ENCODE measurements at regions not wholly inside any gene's neighbourhood (a gene's known extent, or its start where the extent isn't known, plus 50 kb on each side); places are given as distances from the start of the nearest gene placed in this dataset.

- ChIA-PET CTCF (ENCODE audit: low intra/inter-chr PET ratio) (no interaction called here), POLR2A (no interaction called here)
- 0% methylated on average over 1 of the region's 1 CpG for WGBS (ENCODE audit: insufficient coverage, low coverage, missing lambda C conversion rate)
- BruUV-seq (replicated peaks) = no TSS peak
- no peak overlapping the region for H2AFZ ChIP-seq (ENCODE audit: low read depth, low read length)
- H3K9me1 ChIP-seq (ENCODE audit: control insufficient read depth, insufficient read depth, low read length) = no peaks in the 10 kb centered on the region
- H3K4me2 ChIP-seq (ENCODE audit: insufficient read depth, low read length) = no peak overlapping the region
- no peaks in the 10 kb centered on the region for H3K79me2 ChIP-seq (ENCODE audit: control insufficient read depth, insufficient read depth, low read length)
- no peaks in the 10 kb centered on the region for H3K27me3 ChIP-seq (ENCODE audit: control insufficient read depth in 2 of 2, insufficient read depth in 2 of 2, low read length in 2 of 2)
- no peak for DNase-seq (ENCODE audit: extremely low read depth in 1 of 4, low spot score in 3 of 4)
- TF ChIP-seq ZNF253 (CRISPR knock-in tag; conservative IDR thresholded peaks at IDR 0.05) (no peak), KAT2B (IDR thresholded peaks at IDR 0.05; ENCODE audit: low read depth, low read length) (no peak), NFXL1 (CRISPR knock-in tag; IDR thresholded peaks at IDR 0.05) (no peak), ZBTB1 (CRISPR knock-in tag; IDR thresholded peaks at IDR 0.05; ENCODE audit: borderline replicate concordance, low read depth) (no peak), ZKSCAN1 (IDR thresholded peaks at IDR 0.05; ENCODE audit: low read depth, low read length) (no peak), NR2C2 (CRISPR knock-in tag; IDR thresholded peaks at IDR 0.05) (no peak), NR2C2 (tag; IDR thresholded peaks at IDR 0.05) (no peak), FOXJ3 (CRISPR knock-in tag; IDR thresholded peaks at IDR 0.05) (no peak), MCM3 (IDR thresholded peaks at IDR 0.05) (no peak), ARID1B (IDR thresholded peaks at IDR 0.05) (no peak)
- no peak overlapping the region for H3K27ac ChIP-seq (ENCODE audit: extremely low read depth, low read depth, low read length)
- no peaks in the 10 kb centered on the region for H3K4me1 ChIP-seq (replicated peaks in 1 of 2; ENCODE audit: control insufficient read depth in 2 of 2, insufficient read depth in 2 of 2, low read length in 2 of 2)
- H3K4me3 ChIP-seq = no peak overlapping the region
- no peak overlapping the region for H3K9ac ChIP-seq (ENCODE audit: insufficient read depth in 1 of 2, low read depth in 2 of 2, low read length in 2 of 2)
- no peaks in the 10 kb centered on the region for H4K20me1 ChIP-seq (replicated peaks; ENCODE audit: control insufficient read depth, insufficient read depth, low read length)
- in situ Hi-C loops (cut with MboI) (no loop called here), intact Hi-C loops (cut with micrococcal nuclease) (no loop called here)
- no peak for ATAC-seq
- no peak for FAIRE-seq
- no peaks in the 10 kb centered on the region for H3K36me3 ChIP-seq (ENCODE audit: control insufficient read depth, insufficient read depth, low read length)
- H3K9me3 ChIP-seq (replicated peaks; ENCODE audit: control insufficient read depth, insufficient read depth, low read depth, low read length) = no peaks in the 10 kb centered on the region
Measured at GRCh38 chr1:232464325-232464724, 165.6 kb downstream of the SIPA1L2 start.

Measured in K562 (cell line).